Endodermal cell (in vitro differentiated cells): ENCODE measurements at regions not wholly inside any gene's neighbourhood (a gene's known extent, or its start where the extent isn't known, plus 50 kb on each side); places are given as distances from the start of the nearest gene placed in this dataset.
"Not testable (repeated sequence)": the region's sequence is repeated elsewhere in the genome, so short reads cannot be mapped to it uniquely, and the experiment has no call there.

Experiments
- DNase-seq: peaks from one replicate; pipeline ENCODE4 v3.0.0-alpha.2; 2017
- H3K27ac ChIP-seq: 2 replicates; pipeline ENCODE4 v1.5.1; 2013; ENCODE audit warnings: mild to moderate bottlenecking, low read depth, low read length, moderate library complexity
- H3K27me3 ChIP-seq: 2 replicates; pipeline ENCODE4 v1.6.1; 2013; ENCODE audit warnings: mild to moderate bottlenecking, low read length, moderate library complexity; ENCODE audit not compliant: insufficient read depth, control insufficient read depth, poor library complexity, severe bottlenecking
- H3K36me3 ChIP-seq: 2 replicates; pipeline ENCODE4 v1.7.0; 2013; ENCODE audit warnings: mild to moderate bottlenecking, low read length, moderate library complexity; ENCODE audit not compliant: control insufficient read depth, insufficient read depth
- H3K4me1 ChIP-seq: one replicate; pipeline ENCODE4 v1.7.0; 2013; ENCODE audit warnings: low read length; ENCODE audit not compliant: control insufficient read depth, insufficient read depth
- H3K4me3 ChIP-seq: 2 replicates; pipeline ENCODE4 v1.5.1; 2013; ENCODE audit warnings: mild to moderate bottlenecking, low read length, moderate library complexity
- H3K9ac ChIP-seq: 2 replicates; pipeline ENCODE4 v1.6.1; 2013; ENCODE audit warnings: mild to moderate bottlenecking, low read length, moderate library complexity; ENCODE audit not compliant: poor library complexity, severe bottlenecking; ENCODE audit errors: extremely low read depth
- H3K9me3 ChIP-seq: 2 replicates; pipeline ENCODE4 v1.6.1; 2013; ENCODE audit warnings: mild to moderate bottlenecking, low read length, moderate library complexity; ENCODE audit not compliant: control insufficient read depth
- H3K27ac Mint-ChIP-seq: 2 replicates; pipeline ENCODE4 v1.8.0; 2020; ENCODE audit warnings: mixed read lengths
- H3K27me3 Mint-ChIP-seq: 2 replicates; pipeline ENCODE4 v1.8.0; 2021; ENCODE audit warnings: mild to moderate bottlenecking, mixed read lengths; ENCODE audit not compliant: insufficient read depth
- H3K36me3 Mint-ChIP-seq: 2 replicates; pipeline ENCODE4 v1.8.0; 2020; ENCODE audit warnings: low read depth, mixed read lengths
- H3K4me1 Mint-ChIP-seq: 2 replicates; pipeline ENCODE4 v1.8.0; 2020; ENCODE audit warnings: mixed read lengths
- H3K4me3 Mint-ChIP-seq: 2 replicates; pipeline ENCODE4 v1.8.0; 2020; ENCODE audit warnings: mild to moderate bottlenecking, moderate library complexity, mixed read lengths
- H3K9me3 Mint-ChIP-seq: 2 replicates; pipeline ENCODE4 v1.8.0; 2020; ENCODE audit warnings: mild to moderate bottlenecking, mixed read lengths
- WGBS, 2 experiments: methylation state at CpG; one replicate each; pipeline versions ENCODE4 v1.1.5 to v1.1.7; 2013; ENCODE audit warnings: missing lambda C conversion rate in 2 of 2, mixed read lengths in 1 of 2; ENCODE audit not compliant: insufficient coverage in 1 of 2, insufficient read length in 1 of 2; 5-methylcytosine and 5-hydroxymethylcytosine counted together
- TF ChIP-seq, protein P1 (sequence below): fragments of 200-600 bp; sonication (generic); conservative IDR thresholded peaks from 2 replicates; pipeline ENCODE4 v1.5.0; 2021; ENCODE audit warnings: antibody characterized with exemption, mild to moderate bottlenecking

DNA sequence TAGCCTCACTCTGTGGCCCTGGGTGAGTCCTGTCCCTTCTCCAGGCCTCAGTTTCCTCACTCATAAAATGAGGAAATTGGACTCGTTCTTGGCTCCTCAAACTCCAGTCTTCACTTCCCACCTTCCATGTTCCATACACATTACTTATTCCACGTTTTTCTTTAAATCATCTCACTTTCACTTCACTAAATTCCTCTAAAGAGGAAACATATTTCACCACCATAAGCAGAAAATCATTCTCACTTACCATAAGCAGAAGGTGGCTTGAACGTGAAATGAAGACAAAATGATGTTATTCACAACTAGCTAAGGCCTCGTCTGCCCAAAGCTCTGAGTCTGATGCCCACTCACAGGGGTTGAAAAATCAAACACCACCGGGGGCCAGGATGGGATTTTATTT is 278.3 kb downstream of the ADGRD1 start:
- WGBS, 2 experiments = 86 to 93% methylated on average over 3 to 5 of the region's 5 CpGs
- Mint-ChIP-seq H3K9me3 (peaks cover 33% of the 10 kb centered on the region), H3K4me1 (peaks cover 24% of the 10 kb centered on the region), H3K27ac (no peak overlapping the region), H3K27me3 (peaks cover 6% of the 10 kb centered on the region), H3K36me3 (peaks cover 5% of the 10 kb centered on the region), H3K4me3 (no peak overlapping the region)
- H3K27ac ChIP-seq = no peak overlapping the region
- peaks cover 7% of the 10 kb centered on the region for H3K4me1 ChIP-seq
- no peak for DNase-seq
- no peak overlapping the region for H3K9ac ChIP-seq
- H3K4me3 ChIP-seq = no peak overlapping the region
- no peaks in the 10 kb centered on the region for H3K27me3 ChIP-seq
- no peaks in the 10 kb centered on the region for H3K36me3 ChIP-seq
- H3K9me3 ChIP-seq = peaks cover 35% of the 10 kb centered on the region
- TF ChIP-seq, protein P1, sequence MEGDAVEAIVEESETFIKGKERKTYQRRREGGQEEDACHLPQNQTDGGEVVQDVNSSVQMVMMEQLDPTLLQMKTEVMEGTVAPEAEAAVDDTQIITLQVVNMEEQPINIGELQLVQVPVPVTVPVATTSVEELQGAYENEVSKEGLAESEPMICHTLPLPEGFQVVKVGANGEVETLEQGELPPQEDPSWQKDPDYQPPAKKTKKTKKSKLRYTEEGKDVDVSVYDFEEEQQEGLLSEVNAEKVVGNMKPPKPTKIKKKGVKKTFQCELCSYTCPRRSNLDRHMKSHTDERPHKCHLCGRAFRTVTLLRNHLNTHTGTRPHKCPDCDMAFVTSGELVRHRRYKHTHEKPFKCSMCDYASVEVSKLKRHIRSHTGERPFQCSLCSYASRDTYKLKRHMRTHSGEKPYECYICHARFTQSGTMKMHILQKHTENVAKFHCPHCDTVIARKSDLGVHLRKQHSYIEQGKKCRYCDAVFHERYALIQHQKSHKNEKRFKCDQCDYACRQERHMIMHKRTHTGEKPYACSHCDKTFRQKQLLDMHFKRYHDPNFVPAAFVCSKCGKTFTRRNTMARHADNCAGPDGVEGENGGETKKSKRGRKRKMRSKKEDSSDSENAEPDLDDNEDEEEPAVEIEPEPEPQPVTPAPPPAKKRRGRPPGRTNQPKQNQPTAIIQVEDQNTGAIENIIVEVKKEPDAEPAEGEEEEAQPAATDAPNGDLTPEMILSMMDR = no peak

GRCh38 chr12:131232872-131233271 is 279.2 kb downstream of the ADGRD1 start:
- H3K9me3 Mint-ChIP-seq = peaks cover 27% of the 10 kb centered on the region
- not testable (repeated sequence) for H3K27ac Mint-ChIP-seq, H3K4me1 ChIP-seq, H3K27me3 Mint-ChIP-seq, H3K27ac ChIP-seq, H3K9ac ChIP-seq, H3K27me3 ChIP-seq, H3K36me3 Mint-ChIP-seq, H3K4me3 Mint-ChIP-seq, H3K36me3 ChIP-seq, H3K4me3 ChIP-seq, DNase-seq
- H3K4me1 Mint-ChIP-seq = peaks cover 26% of the 10 kb centered on the region
- H3K9me3 ChIP-seq = peaks cover 29% of the 10 kb centered on the region
- 99% methylated on average over 8 to 11 of the region's 14 CpGs for WGBS, 2 experiments

DNA sequence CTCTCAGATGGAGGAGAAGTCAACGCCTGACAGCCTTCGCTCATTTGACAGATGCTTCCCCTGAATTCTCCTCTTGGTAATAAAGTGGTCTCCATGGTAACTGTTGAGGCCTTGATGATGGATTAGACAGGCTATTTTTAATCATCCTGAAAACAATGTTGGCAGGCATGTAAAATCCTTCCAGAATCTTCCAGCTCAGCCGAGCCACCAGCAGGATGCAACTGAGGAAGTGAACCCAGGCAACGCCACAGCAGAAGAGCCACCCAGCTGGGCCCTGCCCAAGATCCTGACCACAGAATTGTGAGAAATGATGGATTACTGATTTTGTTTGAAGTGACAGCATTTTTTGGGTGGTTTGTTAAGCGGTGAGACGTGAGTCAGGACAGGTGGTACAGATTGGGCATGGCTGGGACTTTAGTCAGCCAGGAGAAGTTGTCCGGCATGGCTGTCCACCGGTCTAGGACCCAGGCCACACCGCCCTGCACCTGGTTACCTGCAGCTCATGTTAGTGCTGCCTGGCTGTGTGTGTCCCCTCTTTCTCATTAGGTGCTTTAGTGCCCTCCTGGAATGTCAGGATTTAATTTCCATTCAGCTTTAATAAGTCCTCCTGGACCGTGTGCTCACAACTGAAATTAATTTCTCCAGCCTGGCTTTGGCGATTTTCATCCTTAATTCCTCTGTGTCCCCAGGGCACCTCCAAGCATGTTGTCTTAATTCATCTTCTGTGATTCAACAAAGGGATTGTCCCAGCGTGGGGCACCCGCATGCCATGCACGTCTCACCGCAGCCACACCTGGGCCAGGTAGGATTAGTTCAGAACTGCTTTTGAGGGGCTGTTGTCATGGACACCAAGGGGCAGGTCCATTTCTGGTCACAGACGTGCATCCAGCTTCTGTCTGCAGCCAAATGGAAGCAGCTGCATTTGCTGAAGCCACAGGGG is 280.4 kb downstream of the ADGRD1 start:
- H3K36me3 ChIP-seq, H3K4me3 Mint-ChIP-seq, H3K27ac ChIP-seq, H3K27me3 Mint-ChIP-seq, H3K27ac Mint-ChIP-seq, H3K36me3 Mint-ChIP-seq, H3K9ac ChIP-seq, DNase-seq, H3K27me3 ChIP-seq, H3K4me1 ChIP-seq: not testable (repeated sequence)
- H3K9me3 ChIP-seq = peaks cover 27% of the 10 kb centered on the region
- peak overlapping the region; percentile 43 for H3K4me3 ChIP-seq
- Mint-ChIP-seq H3K9me3 (peaks cover 15% of the 10 kb centered on the region), H3K4me1 (peaks cover 22% of the 10 kb centered on the region)
- WGBS, 2 experiments = 81 to 92% methylated on average over 8 to 13 of the region's 16 CpGs

DNA sequence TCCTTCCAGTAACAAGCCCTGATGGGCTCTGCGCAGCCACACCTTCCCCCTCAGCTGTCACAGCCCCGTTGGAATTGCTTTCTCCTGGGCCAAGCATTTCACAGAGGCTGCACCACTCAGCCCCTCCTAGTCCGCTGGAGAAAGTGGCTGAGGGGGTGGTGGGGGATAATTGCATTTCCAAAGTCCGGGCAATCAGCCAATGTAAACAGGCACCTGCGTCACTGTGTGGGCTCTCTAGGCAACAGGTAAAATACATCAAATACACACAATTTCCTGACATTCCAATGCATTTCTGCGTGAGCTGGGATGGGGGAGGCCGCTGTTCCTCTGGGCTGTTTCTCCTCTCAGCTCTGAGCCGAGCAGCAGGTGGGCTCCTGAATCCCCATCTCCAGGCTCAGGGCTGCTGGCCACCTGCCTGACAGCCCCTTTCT is 281.1 kb downstream of the ADGRD1 start:
- H3K36me3 Mint-ChIP-seq = not testable (repeated sequence)

More for the DNA sequence above, 281.1 kb downstream of the ADGRD1 start:
- Mint-ChIP-seq H3K4me1 (peaks cover 18% of the 10 kb centered on the region), H3K9me3 (peaks cover 11% of the 10 kb centered on the region)
- H3K9ac ChIP-seq, H3K27ac ChIP-seq, H3K27ac Mint-ChIP-seq, H3K4me3 Mint-ChIP-seq, H3K27me3 ChIP-seq, H3K36me3 ChIP-seq, H3K4me3 ChIP-seq, H3K4me1 ChIP-seq, H3K27me3 Mint-ChIP-seq, DNase-seq: not testable (repeated sequence)
- no CpG with 5 or more reads among the region's 8 CpGs for WGBS, 2 experiments
- peaks cover 20% of the 10 kb centered on the region for H3K9me3 ChIP-seq
